ENCODE measurements at regions not wholly inside any gene's neighbourhood (a gene's known extent, or its start where the extent isn't known, plus 50 kb on each side); places are given as distances from the start of the nearest gene placed in this dataset.

GRCh38 chr13:73591861-73592260, 533.1 kb downstream of the KLF5 start:
- TF ChIP-seq CTCF (IDR thresholded peaks at IDR 0.05) (no peak), REST (IDR thresholded peaks at IDR 0.05; ENCODE audit: insufficient read depth in 1 of 2, low read depth in 2 of 2, low read length in 1 of 2) (no peak), SIN3A (IDR thresholded peaks at IDR 0.05; ENCODE audit: borderline replicate concordance, insufficient read depth, low read depth, low read length) (no peak), POLR2AphosphoS5 (IDR thresholded peaks at IDR 0.05; ENCODE audit: low read depth, low read length) (no peak), TCF7L2 (IDR thresholded peaks at IDR 0.05; ENCODE audit: low read depth, low read length) (no peak)
